ENCODE measurements at regions not wholly inside any gene's neighbourhood (a gene's known extent, or its start where the extent isn't known, plus 50 kb on each side); places are given as distances from the start of the nearest gene placed in this dataset.

DNA sequence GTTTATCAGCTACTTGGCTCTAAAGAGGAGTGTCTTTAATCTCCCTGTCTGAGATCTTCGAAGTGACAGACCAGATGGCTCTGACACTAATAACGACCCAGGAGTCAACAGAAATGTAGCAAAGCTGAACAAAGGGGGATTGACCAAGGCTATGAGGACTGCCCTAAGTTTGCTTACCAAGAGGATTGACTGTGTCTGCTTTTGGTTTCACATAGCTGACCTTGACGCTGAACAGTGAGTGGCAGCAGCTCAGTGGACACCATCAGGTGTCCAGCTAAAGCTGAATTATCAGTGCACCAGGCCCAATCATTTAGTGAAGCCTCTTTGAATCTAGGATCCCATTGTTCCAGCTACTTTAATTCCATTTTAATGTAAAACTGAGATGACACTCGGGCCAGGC, 262.6 kb downstream of the COX7C start:
- Histone ChIP-seq H3K27me3 (ENCODE audit: control insufficient read depth, insufficient read depth, low read length) (no peaks in the 10 kb centered on the region), H3K4me3 (ENCODE audit: insufficient read depth, low read depth, low read length) (no peak overlapping the region), H3K36me3 (replicated peaks; ENCODE audit: control insufficient read depth, insufficient read depth, low read length) (no peaks in the 10 kb centered on the region)
- no peak for DNase-seq

DNA sequence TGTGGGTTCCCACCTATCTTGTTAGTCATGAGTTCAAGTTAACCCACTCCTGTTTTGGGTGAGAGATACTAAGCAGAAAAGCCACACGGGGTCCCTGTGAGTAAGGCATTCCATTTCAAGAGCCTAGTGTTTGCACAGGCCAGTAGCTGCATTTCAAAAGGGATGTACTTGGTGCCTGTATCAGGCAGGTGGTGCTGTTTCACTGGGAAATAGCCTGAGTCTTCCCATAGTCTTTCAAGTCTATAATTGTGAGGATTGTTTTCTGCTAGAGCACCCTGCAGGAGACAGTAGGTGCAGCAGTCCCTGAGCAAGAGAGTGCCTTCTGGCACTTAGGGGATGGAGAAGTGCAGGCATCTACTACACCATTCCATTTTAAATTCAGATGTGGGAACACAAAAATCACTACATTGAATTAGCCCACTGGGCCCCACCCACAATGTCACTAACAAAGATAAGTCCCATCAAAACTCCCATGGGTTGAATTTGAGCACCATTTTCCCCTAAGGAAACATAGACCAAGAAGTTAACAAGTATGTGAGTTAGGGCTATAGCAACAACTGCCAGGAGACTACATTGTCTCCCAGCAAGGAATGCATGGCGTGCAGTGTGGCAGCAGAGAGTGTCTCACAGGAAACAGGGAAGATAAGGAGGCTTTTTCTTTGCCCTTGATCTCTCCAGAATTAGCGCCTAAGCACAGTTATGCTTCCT, 263.2 kb downstream of the COX7C start:
- Histone ChIP-seq H3K36me3 (replicated peaks; ENCODE audit: control insufficient read depth, insufficient read depth, low read length) (no peaks in the 10 kb centered on the region), H3K27me3 (ENCODE audit: control insufficient read depth, insufficient read depth, low read length) (no peaks in the 10 kb centered on the region), H3K4me3 (ENCODE audit: insufficient read depth, low read depth, low read length) (no peak overlapping the region)
- DNase-seq: peak; percentile 23

DNA sequence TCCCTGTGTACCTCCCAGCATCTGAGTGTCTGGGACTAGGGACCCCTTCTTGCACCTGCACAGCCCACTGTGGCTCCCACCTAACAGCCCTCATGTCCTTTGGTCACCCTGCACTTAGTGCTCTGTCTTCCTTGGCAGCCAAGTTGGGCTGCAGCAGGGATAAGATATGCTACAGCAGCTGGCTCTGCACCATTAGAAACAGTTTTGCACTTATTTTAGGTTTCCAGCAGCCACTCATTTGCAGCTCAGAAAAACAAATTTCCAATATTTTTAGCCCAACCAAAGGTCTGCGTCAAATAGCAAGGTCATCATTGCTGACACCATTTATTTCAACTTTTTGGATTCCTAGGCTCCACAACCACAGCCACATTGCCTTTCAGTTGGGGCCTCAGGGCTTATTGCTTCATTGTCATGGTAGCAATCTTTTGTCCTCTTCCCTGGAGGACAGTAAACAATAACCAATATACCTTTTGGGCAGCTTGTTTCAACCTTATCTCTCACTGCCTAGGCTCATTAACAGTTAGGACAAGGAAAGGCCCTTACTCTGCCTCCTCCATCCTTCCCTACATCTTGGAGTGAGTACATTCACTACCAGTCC, 263.9 kb downstream of the COX7C start:
- no peak overlapping the region for H3K4me3 ChIP-seq (ENCODE audit: insufficient read depth, low read depth, low read length)
- DNase-seq: no peak
- H3K27me3 ChIP-seq (ENCODE audit: control insufficient read depth, insufficient read depth, low read length): no peaks in the 10 kb centered on the region
- H3K36me3 ChIP-seq (replicated peaks; ENCODE audit: control insufficient read depth, insufficient read depth, low read length): no peaks in the 10 kb centered on the region

DNA sequence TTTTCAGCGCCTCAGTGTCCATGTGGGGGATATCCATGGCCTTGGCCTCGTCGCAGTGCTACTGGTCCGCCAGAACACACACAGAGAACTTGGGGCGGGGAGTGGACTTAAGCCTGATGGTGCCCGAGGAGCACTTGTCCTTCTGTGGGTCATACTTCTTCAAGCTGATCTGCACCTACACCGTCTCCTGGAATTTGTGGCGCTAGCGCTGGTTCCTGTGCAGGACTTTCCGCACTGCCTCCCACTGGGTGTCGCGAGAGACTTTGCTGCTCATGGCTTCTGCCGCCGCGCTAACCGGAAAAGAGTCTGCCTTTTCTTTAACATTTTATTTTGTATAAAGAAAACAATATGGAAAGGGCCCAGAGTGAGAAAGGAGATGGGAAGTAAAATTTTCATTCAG, 266.9 kb downstream of the COX7C start:
- no peaks in the 10 kb centered on the region for H3K27me3 ChIP-seq (ENCODE audit: control insufficient read depth, insufficient read depth, low read length)
- no peak overlapping the region for H3K4me3 ChIP-seq (ENCODE audit: insufficient read depth, low read depth, low read length)
- no peak for DNase-seq

DNA sequence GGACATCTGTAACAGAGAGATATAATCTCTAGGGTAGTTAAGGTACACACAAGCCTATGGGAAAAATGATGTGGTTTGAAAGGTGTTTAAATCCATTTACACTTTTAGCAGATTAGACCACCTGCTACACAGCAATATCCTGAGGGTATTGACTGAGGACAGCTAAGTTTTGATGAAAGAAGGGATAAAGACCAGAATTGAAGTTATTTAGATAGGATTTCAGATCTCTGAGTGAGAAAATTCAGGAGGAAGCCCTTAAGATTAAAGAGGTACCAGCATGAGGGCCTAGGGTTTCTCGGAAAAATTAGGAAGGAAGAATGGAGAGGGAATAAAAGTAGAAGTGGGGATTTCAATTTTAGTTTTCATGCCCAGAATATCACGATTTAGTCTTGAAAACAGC, 267.3 kb downstream of the COX7C start:
- no peak for DNase-seq
- Histone ChIP-seq H3K27me3 (ENCODE audit: control insufficient read depth, insufficient read depth, low read length) (no peaks in the 10 kb centered on the region), H3K36me3 (replicated peaks; ENCODE audit: control insufficient read depth, insufficient read depth, low read length) (no peaks in the 10 kb centered on the region), H3K4me3 (ENCODE audit: insufficient read depth, low read depth, low read length) (no peak overlapping the region)

More for the DNA sequence above, 266.9 kb downstream of the COX7C start:
- no peaks in the 10 kb centered on the region for H3K36me3 ChIP-seq (replicated peaks; ENCODE audit: control insufficient read depth, insufficient read depth, low read length)

DNA sequence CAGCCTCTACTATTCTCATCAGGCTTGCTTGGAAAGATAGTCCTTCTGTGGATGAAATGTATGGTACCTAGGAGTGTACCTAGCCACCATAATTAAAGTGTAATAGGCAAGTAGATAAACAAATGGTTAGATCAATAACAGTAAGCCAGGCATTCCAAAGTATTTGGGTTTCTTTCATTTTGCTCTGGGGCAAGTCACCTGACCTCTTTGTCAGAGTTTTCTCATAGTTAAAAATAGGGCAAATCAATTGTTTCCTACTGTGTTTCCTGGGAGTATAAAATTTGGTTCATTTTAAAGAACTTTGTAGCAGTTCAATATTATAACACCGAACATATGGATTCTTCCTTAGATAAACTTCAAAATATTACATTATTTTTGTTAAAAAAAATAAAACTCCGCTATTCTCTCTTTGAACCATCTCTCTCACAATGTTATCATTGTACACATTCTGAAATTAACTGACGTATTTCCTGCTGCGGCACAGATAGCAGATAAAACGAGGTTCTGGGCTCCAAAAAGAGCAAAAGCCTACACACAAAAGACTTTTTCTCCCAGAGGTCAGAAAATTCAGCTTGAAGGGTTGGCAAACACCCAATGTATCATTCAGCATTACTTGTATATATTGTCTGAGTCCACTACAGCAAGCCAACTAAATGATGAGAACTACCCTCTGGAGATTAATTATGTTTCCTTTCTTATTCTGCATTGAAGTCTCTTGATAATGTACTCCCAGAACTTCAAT, 267.9 kb downstream of the COX7C start:
- DNase-seq: no peak
- Histone ChIP-seq H3K27me3 (ENCODE audit: control insufficient read depth, insufficient read depth, low read length) (no peaks in the 10 kb centered on the region), H3K36me3 (replicated peaks; ENCODE audit: control insufficient read depth, insufficient read depth, low read length) (no peaks in the 10 kb centered on the region), H3K4me3 (ENCODE audit: insufficient read depth, low read depth, low read length) (no peak overlapping the region)

DNA sequence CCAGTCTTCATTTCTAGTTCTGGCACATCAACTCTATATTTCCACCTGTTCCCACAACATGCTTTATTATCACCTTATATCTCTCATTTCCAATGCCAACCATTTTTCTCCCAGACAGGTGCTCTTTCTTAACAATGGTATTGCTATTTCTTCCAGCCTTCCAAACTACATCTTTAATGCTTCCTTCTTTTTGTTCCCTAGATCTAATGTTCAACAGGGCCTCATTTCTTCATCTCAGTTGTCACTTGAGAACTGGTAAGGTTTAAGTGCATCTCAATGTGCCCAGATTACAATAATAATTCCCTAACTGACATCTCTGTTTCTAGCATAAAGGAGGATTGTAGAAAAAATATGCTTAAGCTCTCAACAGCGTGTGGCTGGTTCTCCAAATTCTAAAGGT, 272.6 kb downstream of the COX7C start:
- no peaks in the 10 kb centered on the region for H3K27me3 ChIP-seq (ENCODE audit: control insufficient read depth, insufficient read depth, low read length)
- no peaks in the 10 kb centered on the region for H3K36me3 ChIP-seq (replicated peaks; ENCODE audit: control insufficient read depth, insufficient read depth, low read length)
- DNase-seq: no peak
- no peak overlapping the region for H3K4me3 ChIP-seq (ENCODE audit: insufficient read depth, low read depth, low read length)

DNA sequence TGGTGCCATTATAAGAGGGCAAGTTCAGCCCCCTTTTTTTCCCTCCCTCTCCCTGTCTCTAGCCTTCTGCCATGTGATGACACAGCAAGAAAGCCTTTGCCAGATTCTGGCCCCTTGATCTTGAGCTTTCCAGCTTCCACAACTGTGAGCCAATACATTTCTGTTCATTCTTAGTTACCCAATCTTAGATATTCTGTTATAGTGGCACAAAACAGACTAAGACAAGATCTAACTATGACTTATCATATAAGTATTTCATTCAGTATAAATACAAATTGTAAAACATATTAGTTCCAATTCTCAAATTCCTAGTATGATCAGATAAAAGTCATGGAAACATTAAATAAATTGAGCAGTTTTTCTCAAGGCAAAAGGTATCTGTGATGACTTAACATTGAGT, 276.3 kb downstream of the COX7C start:
- no peaks in the 10 kb centered on the region for H3K36me3 ChIP-seq (replicated peaks; ENCODE audit: control insufficient read depth, insufficient read depth, low read length)
- H3K4me3 ChIP-seq (ENCODE audit: insufficient read depth, low read depth, low read length): no peak overlapping the region
- DNase-seq: no peak
- H3K27me3 ChIP-seq (ENCODE audit: control insufficient read depth, insufficient read depth, low read length): no peaks in the 10 kb centered on the region

DNA sequence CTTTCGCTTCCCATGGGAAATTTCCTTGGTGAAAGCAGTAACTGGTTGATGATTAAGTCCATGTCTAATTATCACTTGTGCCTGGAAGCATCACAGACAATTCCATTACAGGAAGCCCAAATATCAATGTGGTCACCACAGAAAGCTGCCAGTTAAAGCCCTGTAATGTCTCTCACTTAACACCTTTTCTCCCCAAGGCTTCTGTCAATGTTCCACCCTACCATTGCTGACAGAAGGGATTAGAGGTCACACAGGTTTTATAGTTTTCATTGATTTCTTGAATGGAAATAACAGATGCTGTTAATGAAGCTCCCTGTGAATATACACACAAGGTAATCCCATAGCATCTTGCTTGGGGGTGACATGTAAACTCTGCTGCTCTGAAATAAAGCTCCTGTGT, 279.2 kb downstream of the COX7C start:
- Histone ChIP-seq H3K27me3 (ENCODE audit: control insufficient read depth, insufficient read depth, low read length) (no peaks in the 10 kb centered on the region), H3K4me3 (ENCODE audit: insufficient read depth, low read depth, low read length) (no peak overlapping the region), H3K36me3 (replicated peaks; ENCODE audit: control insufficient read depth, insufficient read depth, low read length) (no peaks in the 10 kb centered on the region)
- DNase-seq: no peak

DNA sequence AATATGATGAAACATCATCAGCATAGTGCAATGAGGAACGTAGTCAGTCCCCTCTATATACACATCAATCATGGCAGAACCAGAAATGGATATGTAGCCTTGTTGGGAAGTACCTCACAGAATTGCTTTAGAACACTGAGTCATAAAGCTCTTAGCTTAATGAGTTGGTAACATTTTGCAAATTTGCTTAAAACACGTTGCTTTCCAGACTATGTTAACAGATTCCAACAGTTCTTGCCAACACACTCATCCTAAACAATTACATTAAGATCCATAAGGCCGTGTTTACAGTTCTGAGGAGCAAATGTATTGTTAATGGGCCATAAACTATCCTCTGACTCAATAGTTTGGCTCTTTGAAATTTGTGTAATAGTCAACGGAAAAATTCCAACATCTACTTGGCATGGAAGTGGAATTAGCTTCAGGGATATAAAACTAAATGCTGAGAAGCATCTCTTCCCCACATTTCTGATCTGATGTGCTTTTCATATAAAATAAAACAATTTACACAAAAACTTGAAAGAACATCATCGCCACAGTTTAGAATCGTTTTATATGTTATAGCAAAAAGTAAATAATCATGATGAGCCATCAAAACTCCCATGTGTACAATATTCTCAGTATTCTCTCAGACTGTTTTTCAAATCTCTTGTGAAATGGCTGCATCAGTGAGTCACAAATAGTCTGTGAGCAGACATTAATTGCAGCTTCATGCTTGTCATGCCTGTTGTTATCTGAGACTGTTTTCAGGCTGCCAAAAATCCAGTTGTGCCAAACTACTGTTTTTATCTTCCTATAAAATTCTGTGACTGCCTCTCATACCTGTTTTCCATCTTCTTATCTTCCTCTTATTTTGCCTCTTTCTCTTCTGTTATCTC, 291.9 kb downstream of the COX7C start:
- no peaks in the 10 kb centered on the region for H3K27me3 ChIP-seq (ENCODE audit: control insufficient read depth, insufficient read depth, low read length)
- DNase-seq: no peak
- H3K36me3 ChIP-seq (replicated peaks; ENCODE audit: control insufficient read depth, insufficient read depth, low read length): no peaks in the 10 kb centered on the region
- H3K4me3 ChIP-seq (ENCODE audit: insufficient read depth, low read depth, low read length): no peak overlapping the region

DNA sequence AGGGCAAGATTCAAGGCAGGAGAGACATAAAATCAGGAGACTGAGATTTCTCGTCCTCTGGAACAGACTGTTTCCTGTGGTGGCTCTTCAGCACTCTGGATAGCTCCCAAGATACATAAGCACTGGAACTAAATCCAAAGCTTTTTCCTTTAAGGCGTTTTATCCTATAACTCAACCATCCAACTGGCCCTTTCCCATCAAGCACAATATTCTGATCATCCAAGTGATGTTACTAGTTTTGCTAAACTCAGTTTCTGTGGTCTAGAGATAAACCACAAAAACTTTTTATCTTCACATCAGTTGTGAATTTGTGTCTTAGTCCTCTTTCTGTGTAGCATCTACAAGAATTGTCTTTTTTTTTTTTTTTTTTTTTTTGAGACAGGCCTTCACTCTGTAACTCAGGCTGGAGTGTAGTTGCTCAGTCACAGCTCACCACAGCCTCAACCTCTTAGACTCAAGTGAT, 299.4 kb downstream of the COX7C start:
- no peaks in the 10 kb centered on the region for H3K27me3 ChIP-seq (ENCODE audit: control insufficient read depth, insufficient read depth, low read length)
- H3K36me3 ChIP-seq (replicated peaks; ENCODE audit: control insufficient read depth, insufficient read depth, low read length): no peaks in the 10 kb centered on the region
- no peak for DNase-seq
- H3K4me3 ChIP-seq (ENCODE audit: insufficient read depth, low read depth, low read length): no peak overlapping the region

DNA sequence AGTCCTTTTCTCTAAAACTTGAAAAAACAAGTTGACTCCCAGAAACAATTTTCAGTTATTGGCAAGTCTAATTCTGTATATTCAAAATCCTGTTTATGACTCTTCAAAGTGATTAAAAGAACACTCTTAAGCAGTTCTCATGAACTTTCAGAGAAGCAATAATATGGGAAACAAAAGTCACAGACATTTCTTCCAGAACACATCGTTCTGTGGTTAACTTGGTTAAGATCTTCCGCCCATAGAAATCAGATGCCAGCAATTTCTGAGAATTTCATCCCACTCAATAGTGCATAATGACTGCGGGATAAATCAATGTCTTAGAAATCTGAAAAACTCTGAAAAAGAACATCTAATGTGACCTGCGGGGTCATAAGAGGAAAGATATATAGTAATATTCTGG, 300.5 kb downstream of the COX7C start:
- no peak for DNase-seq
- Histone ChIP-seq H3K4me3 (ENCODE audit: insufficient read depth, low read depth, low read length) (no peak overlapping the region), H3K27me3 (ENCODE audit: control insufficient read depth, insufficient read depth, low read length) (no peaks in the 10 kb centered on the region), H3K36me3 (replicated peaks; ENCODE audit: control insufficient read depth, insufficient read depth, low read length) (no peaks in the 10 kb centered on the region)

DNA sequence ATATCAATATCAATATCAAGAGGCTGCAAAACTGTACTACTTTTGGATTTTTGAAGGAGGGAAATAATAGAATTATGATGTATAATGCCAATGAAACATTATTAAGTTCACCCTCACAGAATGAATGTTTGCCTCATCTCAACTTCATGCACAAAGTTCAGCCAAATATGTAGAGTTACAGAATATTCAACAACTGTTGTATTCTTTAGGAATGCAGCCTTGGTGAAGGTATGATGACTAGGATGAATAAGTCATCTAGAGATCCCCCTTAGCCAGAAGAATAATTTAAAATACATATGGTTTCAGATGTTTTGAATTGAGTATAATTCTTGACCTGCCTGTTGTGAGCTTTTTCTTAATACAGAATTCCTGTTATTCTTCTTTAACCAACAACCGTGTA, 308.3 kb downstream of the COX7C start:
- DNase-seq: no peak
- Histone ChIP-seq H3K36me3 (replicated peaks; ENCODE audit: control insufficient read depth, insufficient read depth, low read length) (no peaks in the 10 kb centered on the region), H3K4me3 (ENCODE audit: insufficient read depth, low read depth, low read length) (no peak overlapping the region), H3K27me3 (ENCODE audit: control insufficient read depth, insufficient read depth, low read length) (no peaks in the 10 kb centered on the region)

DNA sequence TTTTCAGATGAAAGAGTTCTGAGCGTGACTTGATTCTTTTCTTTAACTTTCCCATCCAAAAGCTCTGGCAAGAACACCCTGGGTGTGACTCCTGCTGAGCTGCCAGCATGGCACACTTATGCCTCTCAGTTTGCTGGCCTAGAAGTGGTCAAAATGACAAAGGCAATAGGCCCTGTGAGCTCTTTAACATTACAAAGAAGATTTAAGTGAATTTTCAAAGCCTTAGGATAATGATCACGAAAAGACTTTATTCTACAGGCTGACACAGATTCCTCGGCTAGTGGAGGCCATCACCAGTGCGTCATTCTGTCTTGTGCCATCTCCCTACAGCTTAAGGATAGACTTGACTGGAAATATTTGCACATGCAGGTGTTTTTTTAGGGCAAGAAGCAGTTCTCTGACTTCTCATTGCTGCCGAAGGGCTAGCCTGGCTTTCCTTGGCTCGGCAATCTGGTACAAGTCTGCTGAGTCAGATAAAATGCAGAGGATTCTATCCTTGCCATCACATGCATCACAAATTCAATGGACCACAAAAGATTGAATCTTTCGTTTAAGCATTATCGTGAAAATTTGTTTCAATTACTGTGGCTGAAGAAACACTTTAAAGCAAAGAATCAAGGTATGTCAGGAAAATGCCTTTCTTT, 311.5 kb downstream of the COX7C start:
- Histone ChIP-seq H3K27me3 (ENCODE audit: control insufficient read depth, insufficient read depth, low read length) (no peaks in the 10 kb centered on the region), H3K4me3 (ENCODE audit: insufficient read depth, low read depth, low read length) (no peak overlapping the region), H3K36me3 (replicated peaks; ENCODE audit: control insufficient read depth, insufficient read depth, low read length) (no peaks in the 10 kb centered on the region)
- DNase-seq: peak; percentile 3

All from H7 (cell line).